GM13976 (cell line): ENCODE measurements at regions not wholly inside any gene's neighbourhood (a gene's known extent, or its start where the extent isn't known, plus 50 kb on each side); places are given as distances from the start of the nearest gene placed in this dataset.

Experiments
- DNase-seq: peaks from one replicate; pipeline ENCODE4 v3.0.0; 2012; ENCODE audit warnings: low spot score
- in situ Hi-C: fragments of 300-500 bp; cut with MboI; formaldehyde crosslinking; loops from one replicate; pipeline ENCODE4 v1.12.0; 2022; ENCODE audit warnings: low sequenced_read_pairs, mixed read lengths, inconsistent platforms; ENCODE audit not compliant: unreplicated experiment
- TF ChIP-seq, protein P1 (sequence below): IDR thresholded peaks from 2 replicates; pipeline ENCODE4 v1.5.1; 2012; ENCODE audit warnings: borderline replicate concordance, mild to moderate bottlenecking; ENCODE audit not compliant: insufficient read depth; ENCODE audit errors: extremely low read depth, missing control alignments, control extremely low read depth

DNA sequence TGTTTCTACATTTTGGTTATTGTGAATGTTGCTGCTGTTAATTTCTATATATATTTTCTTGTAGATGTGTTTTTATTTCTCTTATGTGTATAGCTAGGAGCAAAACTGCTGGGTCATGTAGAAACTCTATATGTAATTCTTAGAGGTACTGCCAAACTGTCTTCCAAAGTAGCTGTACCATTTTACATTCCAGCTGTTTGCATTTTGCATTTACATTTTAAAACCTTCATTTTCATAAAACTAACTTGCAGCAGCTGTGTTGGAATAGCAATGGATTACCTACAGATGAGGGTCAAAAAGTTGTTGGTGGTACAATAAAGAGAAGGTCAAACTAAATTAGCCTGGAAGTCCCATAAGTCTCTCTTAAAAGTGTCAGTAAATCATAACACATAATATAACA lies 1109.7 kb downstream of the FLRT2 start:
- TF ChIP-seq, protein P1, sequence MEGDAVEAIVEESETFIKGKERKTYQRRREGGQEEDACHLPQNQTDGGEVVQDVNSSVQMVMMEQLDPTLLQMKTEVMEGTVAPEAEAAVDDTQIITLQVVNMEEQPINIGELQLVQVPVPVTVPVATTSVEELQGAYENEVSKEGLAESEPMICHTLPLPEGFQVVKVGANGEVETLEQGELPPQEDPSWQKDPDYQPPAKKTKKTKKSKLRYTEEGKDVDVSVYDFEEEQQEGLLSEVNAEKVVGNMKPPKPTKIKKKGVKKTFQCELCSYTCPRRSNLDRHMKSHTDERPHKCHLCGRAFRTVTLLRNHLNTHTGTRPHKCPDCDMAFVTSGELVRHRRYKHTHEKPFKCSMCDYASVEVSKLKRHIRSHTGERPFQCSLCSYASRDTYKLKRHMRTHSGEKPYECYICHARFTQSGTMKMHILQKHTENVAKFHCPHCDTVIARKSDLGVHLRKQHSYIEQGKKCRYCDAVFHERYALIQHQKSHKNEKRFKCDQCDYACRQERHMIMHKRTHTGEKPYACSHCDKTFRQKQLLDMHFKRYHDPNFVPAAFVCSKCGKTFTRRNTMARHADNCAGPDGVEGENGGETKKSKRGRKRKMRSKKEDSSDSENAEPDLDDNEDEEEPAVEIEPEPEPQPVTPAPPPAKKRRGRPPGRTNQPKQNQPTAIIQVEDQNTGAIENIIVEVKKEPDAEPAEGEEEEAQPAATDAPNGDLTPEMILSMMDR = no peak
- in situ Hi-C loops = no loop called here
- DNase-seq = no peak

DNA sequence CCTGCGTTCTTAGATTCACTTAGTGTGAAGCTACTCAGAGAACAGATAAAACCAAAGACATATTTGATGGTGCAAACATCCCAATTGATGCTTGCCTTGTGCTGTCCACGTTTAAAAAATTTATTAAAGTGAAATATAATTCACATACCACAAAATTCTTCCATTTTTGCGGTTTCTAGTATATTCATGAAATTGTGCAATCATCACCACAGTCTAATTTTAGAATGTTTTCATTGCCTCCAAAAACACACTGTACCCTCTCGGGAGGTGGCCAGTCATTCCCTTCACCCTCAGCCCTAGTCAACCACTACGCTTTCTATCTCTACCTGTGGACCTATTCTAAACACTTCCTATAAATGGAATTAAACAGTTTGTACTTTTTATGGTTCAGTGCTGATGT lies 1109.2 kb downstream of the FLRT2 start:
- TF ChIP-seq, protein P1 = no peak
- no peak for DNase-seq
- in situ Hi-C loops = no loop called here

DNA sequence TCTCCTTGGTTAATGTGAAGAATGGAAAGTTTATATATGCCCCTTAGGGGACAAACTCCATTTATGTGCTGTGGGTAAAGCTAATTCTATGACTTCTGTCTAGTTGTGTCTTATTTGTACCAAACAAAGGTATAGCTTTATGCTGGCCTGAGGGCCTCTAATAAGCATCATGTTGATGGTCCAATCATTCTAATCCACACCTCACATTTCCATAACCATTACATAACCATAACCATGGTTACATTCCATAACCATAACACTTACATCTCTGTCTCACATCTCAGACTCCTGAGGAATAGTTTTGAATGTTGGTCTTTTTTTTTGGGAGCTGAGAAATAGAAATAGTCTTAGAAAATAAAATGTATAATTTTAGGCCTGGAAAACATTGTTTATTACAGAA lies 1097.1 kb downstream of the FLRT2 start:
- no peak for DNase-seq
- in situ Hi-C loops = no loop called here
- TF ChIP-seq, protein P1 = no peak

DNA sequence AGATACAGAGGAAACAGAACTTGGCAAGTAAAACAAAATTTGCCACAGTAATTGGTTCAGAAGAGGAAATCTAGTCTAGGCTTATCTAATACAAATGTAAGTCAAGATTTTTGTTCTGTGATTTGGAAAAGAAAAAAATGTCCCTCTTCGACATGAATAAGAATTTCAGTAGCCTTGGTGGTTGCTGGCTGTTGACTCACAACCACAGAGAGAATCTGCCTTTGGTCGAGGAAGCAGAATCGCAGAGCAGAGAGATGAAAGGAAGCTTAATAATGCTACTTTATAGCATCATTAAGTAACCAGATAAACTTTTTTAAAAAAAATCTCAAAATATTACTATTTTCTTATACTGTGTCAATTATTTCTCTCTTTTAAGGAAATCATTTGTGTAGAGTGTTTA lies 1096.6 kb downstream of the FLRT2 start:
- DNase-seq = no peak
- TF ChIP-seq, protein P1 = no peak
- in situ Hi-C loops = no loop called here

DNA sequence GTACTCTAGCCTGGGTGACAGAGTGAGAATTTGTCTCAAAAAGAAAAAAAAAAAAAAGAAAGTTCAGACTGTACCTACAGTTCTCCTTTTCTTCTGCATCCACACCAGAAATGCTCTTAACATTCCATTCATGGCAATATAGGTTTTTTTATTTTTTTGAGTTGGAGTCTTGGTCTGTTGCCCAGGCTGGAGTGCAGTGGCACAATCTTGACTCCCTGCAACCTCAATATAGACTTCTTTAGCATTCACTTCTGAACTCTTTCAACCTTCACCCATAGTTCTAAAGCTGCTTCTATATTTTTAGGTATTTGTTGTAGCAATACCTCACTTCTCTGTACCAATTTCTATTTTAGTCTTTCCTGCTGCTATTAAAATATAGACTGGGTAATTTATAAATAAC lies 1095.7 kb downstream of the FLRT2 start:
- TF ChIP-seq, protein P1 = no peak
- no peak for DNase-seq
- in situ Hi-C loops = no loop called here

DNA sequence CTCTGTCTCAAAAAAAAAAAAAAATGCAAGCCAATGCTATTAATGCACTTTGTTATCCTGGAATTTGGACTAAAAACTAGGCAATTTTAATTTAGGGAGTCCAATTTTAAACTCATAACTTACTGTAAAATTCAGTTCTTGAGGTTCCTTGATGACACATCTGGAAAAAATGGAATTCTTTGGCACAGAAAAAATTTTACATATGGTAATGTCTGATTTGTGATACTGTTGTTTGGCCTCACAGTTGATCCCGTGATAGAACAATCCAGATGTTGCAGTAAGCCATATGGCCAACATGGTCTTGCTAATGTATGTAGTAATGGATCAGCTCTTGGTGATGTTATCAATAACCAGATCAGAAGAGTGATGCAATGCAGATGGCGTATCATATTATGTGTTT lies 1089.8 kb downstream of the FLRT2 start:
- TF ChIP-seq, protein P1 = no peak
- DNase-seq = no peak
- in situ Hi-C loops = no loop called here

DNA sequence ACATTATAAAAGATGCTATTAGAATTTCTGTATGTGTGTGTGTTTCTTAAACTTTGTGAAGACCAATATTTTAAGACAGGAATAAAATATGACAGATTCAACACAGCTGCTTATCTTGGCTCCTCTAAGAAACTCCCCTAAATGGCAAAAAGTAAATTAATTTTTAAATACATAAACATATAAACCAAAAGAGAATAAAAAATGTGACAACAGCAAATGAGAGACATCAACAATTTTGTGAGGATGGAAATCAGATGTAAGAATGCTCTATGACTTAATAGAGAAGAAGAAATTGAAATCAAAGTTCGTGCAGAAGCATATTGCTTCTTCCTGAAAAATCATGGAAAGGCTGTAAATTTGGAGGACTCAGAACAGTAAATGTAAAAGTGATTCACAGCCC lies 1083.8 kb downstream of the FLRT2 start:
- in situ Hi-C loops = no loop called here
- TF ChIP-seq, protein P1 = no peak
- DNase-seq = no peak
